HG02981 (cell line): ENCODE measurements at regions not wholly inside any gene's neighbourhood (a gene's known extent, or its start where the extent isn't known, plus 50 kb on each side); places are given as distances from the start of the nearest gene placed in this dataset.
"Not testable (repeated sequence)": the region's sequence is repeated elsewhere in the genome, so short reads cannot be mapped to it uniquely, and the experiment has no call there.

Source experiments
- ATAC-seq: cut with Tn5 transposase; IDR thresholded peaks from one replicate; pipeline ENCODE4 v1.9.1; 2021; ENCODE audit warnings: mild to moderate bottlenecking, moderate library complexity; ENCODE audit not compliant: unreplicated experiment

DNA sequence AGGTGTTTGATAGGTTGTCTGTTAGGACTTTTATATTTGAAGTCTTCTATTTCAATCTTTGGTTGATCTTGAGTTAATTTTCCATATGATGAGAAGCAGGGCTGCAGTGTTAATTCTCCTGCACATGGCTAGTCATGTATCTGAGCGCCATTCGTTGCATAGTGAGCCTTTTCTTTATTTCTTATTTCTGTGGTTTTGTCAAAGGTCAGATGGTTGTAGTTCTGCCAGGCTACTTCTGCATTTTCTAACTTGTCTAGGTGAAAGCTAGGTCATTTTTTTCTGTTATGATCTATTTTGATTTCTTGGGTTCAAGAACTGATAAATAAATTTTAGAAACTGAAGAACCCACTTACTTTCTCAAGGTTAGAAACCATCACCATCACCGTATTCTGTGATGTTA is 56.7 kb downstream of the CCDC74A start:
- ATAC-seq = no peak

DNA sequence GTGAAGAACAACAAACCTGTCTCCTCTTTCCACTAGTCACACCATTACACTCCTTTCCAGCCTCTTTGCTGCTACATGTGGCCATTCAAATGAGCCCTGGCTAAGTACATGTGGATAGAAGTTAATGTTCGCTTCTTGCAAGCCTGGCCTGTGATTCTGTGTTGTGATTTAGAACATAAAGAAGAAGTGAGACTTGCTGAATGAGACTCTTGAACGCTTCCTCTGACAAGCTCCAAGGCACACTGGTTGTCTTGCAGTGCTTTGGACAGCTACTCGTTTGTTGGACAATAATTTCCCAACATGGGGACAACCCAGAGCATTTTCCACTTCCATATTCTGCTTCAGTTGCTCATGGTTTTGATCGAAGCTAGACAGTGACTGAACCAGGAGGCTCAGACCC is 57.3 kb downstream of the CCDC74A start:
- peak; percentile 61 for ATAC-seq

DNA sequence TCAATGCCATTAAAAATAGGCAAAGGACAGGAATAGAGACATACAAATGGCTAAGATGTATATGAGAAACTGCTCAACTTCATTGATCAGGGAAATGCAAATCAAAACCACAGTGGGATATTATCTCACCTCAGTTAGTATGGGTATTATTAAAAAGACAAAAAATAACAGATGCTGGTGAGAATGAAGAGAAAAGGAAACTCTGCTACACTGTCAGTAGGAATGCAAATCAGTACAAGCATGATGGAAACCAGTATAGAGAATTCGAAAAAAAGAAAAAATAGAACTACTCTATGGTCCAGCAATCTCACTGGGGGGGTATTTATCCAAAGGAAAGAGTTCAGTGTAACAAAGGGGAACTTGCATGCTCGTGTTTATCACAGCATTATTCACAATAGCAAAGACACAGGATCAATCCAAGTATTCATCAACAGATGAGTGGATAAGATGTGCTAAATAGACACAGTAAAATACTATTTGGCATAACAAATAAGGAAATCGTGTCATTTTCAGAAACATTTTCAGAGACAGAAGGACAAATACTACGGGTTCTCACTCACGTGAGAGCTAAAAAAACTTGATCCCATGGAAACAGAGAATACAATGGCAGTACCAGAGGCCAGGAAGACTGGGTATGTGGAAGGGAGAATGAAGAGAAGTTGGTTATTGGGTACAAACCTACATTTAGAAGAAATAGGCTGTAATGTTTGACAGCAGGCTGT is 60.6 kb downstream of the CCDC74A start:
- ATAC-seq = peak; percentile 64

DNA sequence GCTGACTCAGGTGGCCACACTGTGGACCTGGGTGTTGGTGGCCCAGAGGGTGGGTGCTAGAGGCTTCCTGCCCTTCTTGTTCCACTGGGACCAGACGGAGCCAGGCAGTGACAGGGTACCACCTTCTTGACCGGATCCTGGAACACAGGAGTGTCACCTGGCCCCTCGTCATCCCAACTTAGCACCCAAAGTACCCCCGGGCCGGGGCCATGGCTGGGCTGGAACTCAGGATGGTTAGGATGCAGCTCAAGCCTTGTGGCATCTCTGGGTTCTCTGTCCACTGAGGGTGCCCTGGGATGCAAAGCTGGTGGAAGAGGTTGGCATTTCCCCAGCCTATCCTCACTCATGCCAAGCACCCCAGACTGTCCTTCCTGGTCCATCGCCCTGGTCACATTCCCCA is 61.4 kb downstream of the CCDC74A start:
- not testable (repeated sequence) for ATAC-seq

DNA sequence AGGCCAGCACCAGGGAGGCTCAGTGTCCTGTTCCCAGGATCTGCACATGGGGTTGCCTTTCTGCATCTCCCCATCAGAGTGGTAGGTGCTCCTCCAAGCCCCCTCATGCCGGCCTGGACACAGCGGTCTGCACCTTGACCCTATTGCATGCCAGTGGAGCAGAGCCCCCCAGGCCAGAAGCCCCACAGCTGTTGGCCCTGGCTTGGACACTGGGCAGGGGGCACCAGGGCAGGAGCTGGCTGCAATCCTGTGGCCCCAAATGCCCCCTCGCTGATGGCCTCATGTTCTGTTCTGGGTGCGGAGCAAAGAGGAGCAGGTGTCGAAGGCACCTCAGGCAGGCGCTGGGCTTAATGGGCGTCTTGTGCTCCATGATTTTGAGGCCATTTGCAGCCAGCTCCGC is 62.7 kb downstream of the CCDC74A start:
- ATAC-seq = no peak

DNA sequence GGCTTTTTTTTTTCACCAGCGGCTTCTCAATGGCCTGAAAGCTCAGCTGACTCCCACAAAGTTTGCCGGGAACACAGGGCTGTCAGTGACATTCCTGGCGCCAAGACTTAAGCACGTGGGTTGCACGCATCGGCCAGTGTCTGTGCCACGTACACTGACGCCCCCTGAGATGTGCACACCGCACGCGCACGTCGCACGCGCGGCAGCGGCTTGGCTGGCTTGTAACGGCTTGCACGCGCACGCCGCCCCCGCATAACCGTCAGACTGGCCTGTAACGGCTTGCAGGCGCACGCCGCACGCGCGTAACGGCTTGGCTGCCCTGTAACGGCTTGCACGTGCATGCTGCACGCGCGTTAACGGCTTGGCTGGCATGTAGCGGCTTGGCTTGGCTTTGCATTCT is 63.2 kb downstream of the CCDC74A start:
- no peak for ATAC-seq

DNA sequence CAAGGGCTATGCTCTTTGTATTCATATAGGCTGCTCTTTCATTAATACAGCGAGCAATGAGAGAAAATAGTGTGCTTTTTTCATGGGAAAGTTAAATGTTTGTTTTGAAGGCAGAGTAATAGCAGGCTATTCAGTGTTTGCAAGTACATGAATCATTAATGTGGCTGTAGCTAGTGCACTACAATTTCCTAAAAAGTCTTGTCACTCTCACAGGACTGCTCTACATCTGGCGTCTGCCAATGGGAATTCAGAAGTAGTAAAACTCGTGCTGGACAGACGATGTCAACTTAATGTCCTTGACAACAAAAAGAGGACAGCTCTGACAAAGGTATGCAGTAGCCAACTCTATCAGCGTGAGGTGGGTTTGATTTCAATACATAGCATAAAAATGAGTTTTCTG is 68.9 kb downstream of the CCDC74A start:
- not testable (repeated sequence) for ATAC-seq

DNA sequence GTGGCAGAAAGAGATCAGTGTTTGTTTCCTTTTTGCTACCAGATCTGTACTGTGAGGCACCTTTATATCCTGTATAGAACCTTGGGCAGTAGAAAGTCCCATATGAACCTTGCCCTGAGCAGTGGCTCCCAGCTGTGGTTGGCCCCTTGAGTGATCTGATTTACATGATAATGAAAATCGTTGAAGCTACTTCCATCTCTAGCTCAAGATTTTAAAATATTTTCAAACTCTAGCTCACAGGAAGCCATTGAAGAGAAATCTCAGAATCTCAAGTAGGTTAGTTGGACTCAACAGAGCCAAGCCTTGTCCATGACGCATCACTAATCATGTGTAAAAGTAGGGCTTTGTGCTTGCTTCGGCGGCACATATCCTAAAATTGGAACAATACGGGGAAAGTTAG is 74.8 kb downstream of the CCDC74A start:
- not testable (repeated sequence) for ATAC-seq

DNA sequence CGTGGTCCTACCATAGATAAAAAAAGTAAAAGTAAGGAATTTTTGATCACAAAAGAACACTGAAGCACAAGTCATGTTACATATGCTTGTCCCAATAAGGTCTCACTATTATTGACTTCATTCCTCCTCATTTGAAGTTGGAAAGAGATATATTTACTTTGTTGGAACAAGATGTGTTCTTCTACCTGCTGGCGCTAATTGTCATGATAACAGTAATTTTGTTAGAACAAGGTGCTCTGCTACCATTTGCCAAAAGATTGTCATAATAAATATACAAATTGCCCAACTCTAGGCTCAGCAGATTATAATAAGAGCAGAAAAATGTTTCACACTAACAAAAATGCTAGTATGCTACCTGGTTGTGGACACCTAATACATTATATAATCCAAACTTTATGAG is 77.0 kb downstream of the CCDC74A start:
- not testable (repeated sequence) for ATAC-seq

DNA sequence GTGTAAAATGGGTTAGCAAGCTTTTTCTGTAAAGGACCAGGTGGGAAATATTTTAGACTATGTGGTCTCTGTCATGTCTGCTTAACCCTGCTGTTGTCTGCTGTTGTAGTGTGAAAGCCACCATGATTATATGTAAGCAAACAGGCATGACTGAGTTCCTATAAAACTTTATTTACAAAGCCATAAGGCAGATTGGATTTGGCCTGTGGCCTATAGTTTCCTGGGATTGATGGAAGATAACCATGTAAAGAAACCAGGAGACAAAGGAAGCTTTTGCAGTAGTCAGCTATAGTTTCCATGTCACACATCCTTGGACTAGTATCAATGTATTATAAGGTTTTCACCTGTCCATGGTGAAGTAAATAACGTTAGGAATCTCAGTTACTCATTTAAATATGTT is 78.7 kb downstream of the CCDC74A start:
- not testable (repeated sequence) for ATAC-seq

DNA sequence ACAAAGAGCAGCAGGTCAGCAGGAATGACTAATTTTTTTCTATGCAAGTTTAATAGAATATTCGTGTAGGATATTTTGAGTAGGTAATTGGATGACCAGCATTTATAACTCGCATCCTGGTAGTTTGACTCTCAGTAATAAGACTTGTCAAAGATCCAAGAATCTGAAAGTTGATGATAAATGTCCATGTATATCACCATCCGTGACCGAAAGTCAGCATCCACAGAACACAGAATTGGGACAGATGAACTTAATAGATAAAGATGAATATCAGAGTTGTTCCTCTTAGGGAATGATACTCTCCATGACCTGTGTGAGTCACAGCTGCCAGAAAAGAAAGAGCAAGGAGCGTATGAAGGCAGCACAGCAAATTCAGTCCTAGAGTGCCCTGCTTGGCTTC is 79.4 kb downstream of the CCDC74A start:
- not testable (repeated sequence) for ATAC-seq

DNA sequence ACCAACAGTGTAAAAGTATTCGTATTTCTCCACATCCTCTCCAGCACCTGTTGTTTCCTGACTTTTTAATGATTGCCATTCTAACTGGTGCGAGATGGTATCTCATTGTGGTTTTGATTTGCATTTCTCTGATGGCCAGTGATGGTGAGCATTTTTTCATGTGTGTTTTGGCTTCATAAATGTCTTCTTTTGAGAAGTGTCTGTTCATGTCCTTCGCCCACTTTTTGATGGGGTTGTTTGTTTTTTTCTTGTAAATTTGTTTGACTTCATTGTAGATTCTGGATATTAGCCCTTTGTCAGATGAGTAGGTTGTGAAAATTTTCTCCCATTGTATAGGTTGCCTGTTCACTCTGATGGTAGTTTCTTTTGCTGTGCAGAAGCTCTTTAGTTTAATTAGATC is 86.9 kb downstream of the CCDC74A start:
- not testable (repeated sequence) for ATAC-seq

DNA sequence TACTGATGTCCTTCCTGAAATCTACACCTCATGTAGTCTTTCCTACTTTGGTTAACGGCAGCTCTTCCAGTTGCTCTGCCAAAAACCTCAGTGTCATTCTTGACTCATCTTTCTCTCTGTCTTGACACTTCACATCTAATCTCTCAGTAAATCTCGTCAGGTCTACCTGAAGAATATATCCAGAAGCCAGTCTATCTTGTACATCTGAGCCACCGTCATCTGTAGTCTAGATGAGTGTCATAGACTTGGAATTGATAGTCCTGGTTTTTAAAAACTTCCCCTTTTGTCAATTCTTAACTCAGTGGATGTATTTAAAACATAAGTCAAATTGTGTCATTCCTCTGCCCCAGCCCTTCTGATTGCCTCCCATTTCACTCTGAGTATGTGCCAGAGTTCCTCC is 90.6 kb downstream of the CCDC74A start:
- ATAC-seq = not testable (repeated sequence)

DNA sequence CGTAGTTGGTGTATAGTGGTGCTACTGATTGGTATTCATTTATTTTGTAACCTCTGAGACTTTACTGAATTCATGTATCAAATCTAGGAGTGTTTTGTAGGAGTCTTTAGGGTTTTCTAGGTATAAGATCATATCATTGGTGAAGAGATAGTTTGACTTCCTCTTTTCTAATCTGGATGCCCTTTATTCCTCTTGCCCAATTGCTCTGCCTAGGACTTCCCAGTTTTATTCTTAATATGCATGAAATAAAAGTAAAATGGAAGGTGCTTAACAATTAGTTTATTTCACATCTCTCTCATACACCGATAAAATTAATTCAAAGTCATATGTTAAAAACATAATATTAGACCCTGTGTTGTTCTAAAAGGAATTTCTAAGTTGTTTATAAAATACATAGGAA is 95.2 kb downstream of the CCDC74A start:
- not testable (repeated sequence) for ATAC-seq

DNA sequence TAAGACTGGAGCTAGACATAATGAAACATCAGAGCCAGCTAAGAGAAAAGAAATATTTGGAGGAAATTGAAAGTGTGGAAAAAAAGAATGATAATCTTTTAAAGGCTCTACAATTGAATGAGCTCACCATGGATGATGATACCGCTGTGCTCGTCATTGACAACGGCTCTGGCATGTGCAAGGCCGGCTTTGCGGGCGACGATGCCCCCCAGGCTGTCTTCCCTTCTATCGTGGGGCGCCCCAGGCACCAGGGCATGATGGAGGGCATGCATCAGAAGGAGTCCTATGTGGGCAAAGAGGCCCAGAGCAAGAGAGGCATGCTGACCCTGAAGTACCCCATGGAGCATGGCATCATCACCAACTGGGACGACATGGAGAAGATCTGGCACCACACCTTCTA is 98.3 kb downstream of the CCDC74A start:
- ATAC-seq = not testable (repeated sequence)

DNA sequence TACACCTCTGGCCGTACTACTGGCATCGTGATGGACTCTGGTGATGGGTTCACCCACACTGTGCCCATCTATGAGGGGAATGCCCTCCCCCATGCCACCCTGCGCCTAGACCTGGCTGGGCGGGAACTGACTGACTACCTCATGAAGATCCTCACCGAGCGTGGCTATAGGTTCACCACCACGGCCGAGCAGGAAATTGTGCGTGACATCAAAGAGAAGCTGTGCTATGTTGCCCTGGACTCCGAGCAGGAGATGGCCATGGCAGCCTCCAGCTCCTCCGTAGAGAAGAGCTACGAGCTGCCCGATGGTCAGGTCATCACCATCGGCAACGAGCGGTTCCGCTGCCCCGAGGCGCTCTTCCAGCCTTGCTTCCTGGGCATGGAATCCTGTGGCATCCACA is 98.9 kb downstream of the CCDC74A start:
- ATAC-seq = not testable (repeated sequence)

DNA sequence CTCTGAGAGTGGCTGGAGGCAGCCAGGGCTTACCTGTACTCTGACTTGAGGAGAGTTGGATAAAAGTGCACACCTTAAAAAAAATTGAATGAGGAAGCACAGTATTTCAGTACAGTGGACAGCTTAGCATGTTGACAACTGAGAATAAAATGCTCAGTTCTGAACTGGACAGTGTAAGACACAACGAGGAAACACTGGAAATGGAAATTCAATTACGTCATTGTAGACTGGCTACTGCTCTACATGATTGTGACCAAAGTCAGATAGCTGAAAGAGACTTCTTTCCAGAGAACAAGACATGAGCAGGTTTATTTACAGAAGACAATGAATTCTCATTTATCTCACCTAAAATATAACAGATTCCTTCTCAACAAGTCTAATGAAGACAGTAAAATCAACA is 100.1 kb downstream of the CCDC74A start:
- not testable (repeated sequence) for ATAC-seq

DNA sequence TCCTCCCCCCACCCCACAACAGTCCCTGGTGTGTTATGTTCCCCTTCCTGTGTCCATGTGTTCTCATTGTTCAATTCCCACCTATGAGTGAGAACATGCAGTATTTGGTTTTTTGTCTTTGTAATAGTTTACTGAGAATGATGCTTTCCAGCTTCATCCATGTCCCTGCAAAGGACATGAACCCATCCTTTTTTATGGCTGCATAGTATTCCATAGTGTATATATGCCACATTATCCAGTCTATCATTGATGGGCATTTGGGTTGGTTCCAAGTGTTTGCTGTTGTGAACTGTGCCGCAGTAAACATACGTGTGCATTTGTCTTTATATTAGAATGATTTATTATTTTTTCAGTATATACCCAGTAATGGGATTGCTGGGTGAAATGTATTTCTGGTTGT is 104.0 kb downstream of the CCDC74A start:
- not testable (repeated sequence) for ATAC-seq

DNA sequence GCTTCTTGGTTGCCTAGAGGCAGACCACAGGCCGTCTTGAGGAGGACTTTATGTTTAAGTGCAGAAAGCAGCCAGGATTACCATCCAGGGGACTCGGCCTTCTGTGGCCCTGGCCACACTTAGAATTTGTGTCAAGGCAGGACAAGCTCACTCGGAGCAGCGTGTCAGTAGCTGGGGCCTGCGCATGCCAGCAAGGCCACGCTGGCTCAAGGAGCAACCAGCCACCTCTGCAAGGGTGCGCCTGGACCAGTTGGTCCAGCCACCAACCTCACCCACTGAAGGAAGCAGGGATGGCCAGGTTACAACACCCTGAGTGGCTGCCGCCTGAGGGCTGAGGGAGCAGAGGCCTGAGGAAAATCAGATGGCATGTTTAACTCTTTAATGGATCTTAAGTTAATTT is 105.7 kb downstream of the CCDC74A start:
- not testable (repeated sequence) for ATAC-seq

DNA sequence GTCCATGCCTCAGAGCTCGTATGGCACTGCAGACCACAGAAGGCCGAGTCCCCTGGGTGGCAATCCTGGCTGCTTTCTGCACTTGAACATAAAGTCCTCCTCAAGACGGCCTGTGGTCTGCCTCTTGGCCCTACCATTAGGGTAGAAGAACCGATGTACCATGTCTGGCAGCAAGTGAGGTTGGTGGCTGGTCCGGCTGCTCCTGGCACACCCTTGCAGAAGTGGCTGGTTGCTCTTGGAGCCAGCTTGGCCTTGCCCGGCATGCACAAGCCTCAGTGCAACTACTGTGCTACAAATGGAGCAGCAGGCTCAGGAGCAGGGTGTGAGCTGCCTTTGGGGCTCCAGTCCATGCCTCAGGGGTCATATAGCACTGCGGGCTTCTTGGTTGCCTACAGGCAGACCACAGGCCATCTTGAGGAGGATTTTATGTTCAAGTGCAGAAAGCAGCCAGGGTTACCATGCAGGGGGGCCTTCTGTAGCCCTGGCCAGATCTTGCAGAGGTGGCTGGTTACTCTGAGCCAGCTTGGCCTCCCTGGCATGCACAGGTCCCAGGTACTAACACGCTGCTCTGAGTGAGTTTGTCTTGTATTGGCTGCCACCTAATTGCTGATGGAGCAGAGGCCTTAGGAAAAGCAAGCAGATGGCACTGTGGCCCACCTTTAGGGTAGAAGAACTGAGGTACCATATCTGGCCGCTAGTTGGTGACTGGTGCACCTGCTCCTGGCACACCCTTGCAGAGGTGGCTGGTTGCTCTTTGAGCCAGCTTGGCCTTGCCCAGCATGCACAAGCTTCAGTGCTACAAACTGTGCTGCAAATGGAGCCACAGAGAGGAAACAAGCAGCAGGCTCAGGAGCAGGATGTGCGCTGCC is 106.4 kb downstream of the CCDC74A start:
- not testable (repeated sequence) for ATAC-seq

DNA sequence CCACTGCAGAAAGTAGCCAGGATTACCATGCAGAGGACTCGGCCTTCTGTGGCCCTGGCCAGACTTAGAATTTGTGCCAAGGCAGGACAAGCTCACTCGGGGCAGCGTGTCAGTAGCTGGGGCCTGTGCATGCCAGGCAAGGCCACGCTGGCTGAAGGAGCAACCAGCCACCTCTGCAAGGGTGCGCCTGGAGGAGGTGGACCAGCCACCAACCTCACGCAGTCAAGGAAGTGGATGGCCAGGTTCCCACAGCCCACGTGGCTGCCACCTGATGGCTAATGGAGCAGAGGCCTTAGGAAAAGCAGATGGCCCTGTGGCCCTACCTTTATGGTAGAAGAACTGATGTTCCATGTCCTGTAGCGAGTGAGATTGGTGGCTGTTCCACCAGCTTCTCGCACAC is 107.9 kb downstream of the CCDC74A start:
- ATAC-seq = no peak

DNA sequence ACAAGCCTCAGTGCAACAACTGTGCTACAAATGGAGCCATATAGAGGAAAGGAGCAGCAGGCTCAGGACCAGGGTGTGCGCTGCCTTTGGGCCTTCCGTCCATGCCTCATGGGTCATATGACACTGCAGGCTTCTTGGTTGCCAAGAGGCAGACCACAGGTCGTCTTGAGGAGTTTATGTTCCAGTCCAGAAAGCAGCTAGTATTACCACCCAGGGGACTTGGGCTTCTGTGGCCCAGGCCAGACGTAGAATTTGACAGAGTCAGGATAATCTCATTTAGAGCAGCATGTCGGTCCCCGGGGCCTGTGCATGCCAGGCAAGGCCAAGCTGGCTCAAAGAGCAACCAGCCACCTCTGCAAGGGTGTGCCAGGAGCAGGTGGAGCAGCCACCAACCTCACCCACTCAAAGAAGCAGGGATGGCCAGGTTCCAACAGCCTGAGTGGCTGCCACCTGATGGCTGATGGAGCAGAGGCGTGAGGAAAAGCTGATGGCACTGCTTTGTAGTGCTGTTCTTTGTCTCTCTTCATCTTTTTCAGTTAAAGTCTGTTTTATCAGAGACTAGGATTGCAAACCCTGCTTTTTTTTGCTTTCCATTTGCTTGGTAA is 109.1 kb downstream of the CCDC74A start:
- ATAC-seq = not testable (repeated sequence)
